ENCODE measurements at regions not wholly inside any gene's neighbourhood (a gene's known extent, or its start where the extent isn't known, plus 50 kb on each side); places are given as distances from the start of the nearest gene placed in this dataset.
A peak's percentile ranks its signal among the peaks of the same experiment; 100 is the strongest.
"Not testable (repeated sequence)": the region's sequence is repeated elsewhere in the genome, so short reads cannot be mapped to it uniquely, and the experiment has no call there.

- DNase-seq = no peak
Measured at GRCh38 chr4:114088481-114088880, 109.0 kb upstream of the ARSJ start.

- DNase-seq = no peak
Measured at GRCh38 chr4:114091546-114091945, 112.1 kb upstream of the ARSJ start.

GRCh38 chr4:114093221-114093715, 113.8 kb upstream of the ARSJ start:
- DNase-seq = no peak

GRCh38 chr4:114100288-114101031, 121.0 kb upstream of the ARSJ start:
- DNase-seq = no peak

GRCh38 chr4:114103908-114104307, 124.5 kb upstream of the ARSJ start:
- DNase-seq = no peak

- no peak for DNase-seq
Measured at GRCh38 chr4:114108869-114109268, 129.4 kb upstream of the ARSJ start.

GRCh38 chr4:114109776-114110175, 130.3 kb upstream of the ARSJ start:
- DNase-seq = no peak

- DNase-seq = no peak
Measured at GRCh38 chr4:114115526-114115925, 136.1 kb upstream of the ARSJ start.

GRCh38 chr4:114116861-114117260, 137.4 kb upstream of the ARSJ start:
- DNase-seq = peak in 1 of 2 experiments; percentile 53

GRCh38 chr4:114121221-114121620, 141.8 kb upstream of the ARSJ start:
- DNase-seq = no peak

GRCh38 chr4:114132199-114132598, 152.8 kb upstream of the ARSJ start:
- DNase-seq = no peak

GRCh38 chr4:114132830-114133229, 153.4 kb upstream of the ARSJ start:
- no peak for DNase-seq

GRCh38 chr4:114136069-114136468, 156.6 kb upstream of the ARSJ start:
- no peak for DNase-seq

- DNase-seq = no peak
Measured at GRCh38 chr4:114137984-114138383, 158.5 kb upstream of the ARSJ start.

GRCh38 chr4:114146947-114147618, 167.6 kb upstream of the ARSJ start:
- no peak for DNase-seq

GRCh38 chr4:114147619-114148208, 168.3 kb upstream of the ARSJ start:
- not testable (repeated sequence) for DNase-seq

- not testable (repeated sequence) for DNase-seq
Measured at GRCh38 chr4:114148372-114149070, 169.1 kb upstream of the ARSJ start.

GRCh38 chr4:114156371-114156770, 176.9 kb upstream of the ARSJ start:
- no peak for DNase-seq

GRCh38 chr4:114161809-114162208, 182.4 kb upstream of the ARSJ start:
- no peak for DNase-seq

- DNase-seq = no peak
Measured at GRCh38 chr4:114163051-114163450, 183.6 kb upstream of the ARSJ start.

GRCh38 chr4:114173968-114174367, 194.5 kb upstream of the ARSJ start:
- DNase-seq = no peak

- no peak for DNase-seq
Measured at GRCh38 chr4:114177628-114178027, 198.2 kb upstream of the ARSJ start.

GRCh38 chr4:114178392-114178791, 198.9 kb upstream of the ARSJ start:
- DNase-seq = no peak

Measured in NCI-H526 (cell line).